Activated CD4-positive, alpha-beta memory T cell treated with anti-CD3 and anti-CD28 coated beads, Interleukin-2, amount 10 ng/mL, durations not matched to agents 7 days and 5 days (primary cell): ENCODE measurements at regions not wholly inside any gene's neighbourhood (a gene's known extent, or its start where the extent isn't known, plus 50 kb on each side); places are given as distances from the start of the nearest gene placed in this dataset.

Experiments
- CTCF ChIA-PET: fragments of 350-600 bp; sonication (Branson Sonifier 250); formaldehyde crosslinking; loops from one replicate; lab custom pipeline; 2021; ENCODE audit warnings: antibody characterized with exemption, inconsistent platforms; lab: Charles Lee
- POLR2A ChIA-PET: fragments of 350-600 bp; sonication (Branson Sonifier 250); formaldehyde crosslinking; loops from one replicate; lab custom pipeline; 2021; ENCODE audit warnings: antibody characterized with exemption; lab: Charles Lee
- DNase-seq: peaks from one replicate; pipeline ENCODE4 v3.0.0-alpha.2; 2020
- H3K27ac Mint-ChIP-seq: one replicate; pipeline ENCODE4 v1.8.0; 2021; ENCODE audit warnings: mild to moderate bottlenecking, mixed read lengths
- H3K27me3 Mint-ChIP-seq: one replicate; pipeline ENCODE4 v1.8.0; 2021; ENCODE audit warnings: mixed read lengths
- H3K36me3 Mint-ChIP-seq: one replicate; pipeline ENCODE4 v1.8.0; 2021; ENCODE audit warnings: low read depth, mixed read lengths
- H3K4me1 Mint-ChIP-seq: one replicate; pipeline ENCODE4 v1.8.0; 2021; ENCODE audit warnings: mixed read lengths
- H3K4me3 Mint-ChIP-seq: one replicate; pipeline ENCODE4 v1.8.0; 2021; ENCODE audit warnings: mild to moderate bottlenecking, mixed read lengths
- H3K9me3 Mint-ChIP-seq: one replicate; pipeline ENCODE4 v1.8.0; 2021; ENCODE audit warnings: mixed read lengths

- Mint-ChIP-seq H3K4me1 (no peaks in the 10 kb centered on the region), H3K36me3 (no peaks in the 10 kb centered on the region), H3K9me3 (no peaks in the 10 kb centered on the region), H3K4me3 (no peak overlapping the region), H3K27me3 (no peaks in the 10 kb centered on the region), H3K27ac (no peak overlapping the region)
- no peak for DNase-seq
- CTCF ChIA-PET = no interaction called here
- POLR2A ChIA-PET = no interaction called here
These were observed 149.6 kb upstream of the OTX2 start for GRCh38 chr14:56959869-56960268.

- CTCF ChIA-PET = no interaction called here
- H3K36me3 Mint-ChIP-seq = no peaks in the 10 kb centered on the region
- H3K4me1 Mint-ChIP-seq = no peaks in the 10 kb centered on the region
- POLR2A ChIA-PET = no interaction called here
- no peaks in the 10 kb centered on the region for H3K9me3 Mint-ChIP-seq
- H3K4me3 Mint-ChIP-seq = no peak overlapping the region
- H3K27me3 Mint-ChIP-seq = no peaks in the 10 kb centered on the region
- H3K27ac Mint-ChIP-seq = no peak overlapping the region
- DNase-seq = no peak
These were observed 148.8 kb upstream of the OTX2 start for GRCh38 chr14:56959121-56959520.

GRCh38 chr14:56956182-56956581, 145.9 kb upstream of the OTX2 start:
- Mint-ChIP-seq H3K27ac (no peak overlapping the region), H3K9me3 (no peaks in the 10 kb centered on the region), H3K27me3 (no peaks in the 10 kb centered on the region), H3K36me3 (no peaks in the 10 kb centered on the region), H3K4me1 (no peaks in the 10 kb centered on the region), H3K4me3 (no peak overlapping the region)
- ChIA-PET POLR2A (no interaction called here), CTCF (no interaction called here)
- DNase-seq = no peak

DNA sequence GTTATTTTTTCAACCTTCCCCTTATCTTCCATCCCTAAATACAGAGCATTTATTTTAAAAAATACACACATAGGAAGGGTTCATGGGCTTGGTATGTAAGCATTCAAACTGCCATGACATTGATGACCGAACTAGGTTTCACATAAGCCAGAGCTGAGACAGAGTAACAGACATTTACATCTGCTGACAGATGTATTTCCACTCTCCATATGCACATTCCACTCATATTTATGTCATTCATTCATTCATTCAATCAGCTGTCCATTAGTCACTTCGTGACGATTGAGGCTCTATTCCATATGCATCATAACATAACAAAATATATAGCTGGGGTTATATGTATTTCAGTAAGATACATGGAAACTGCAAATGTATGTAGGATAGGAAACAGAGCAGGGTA, 145.5 kb upstream of the OTX2 start:
- Mint-ChIP-seq H3K4me1 (no peaks in the 10 kb centered on the region), H3K4me3 (no peak overlapping the region), H3K27me3 (no peaks in the 10 kb centered on the region), H3K27ac (no peak overlapping the region), H3K9me3 (no peaks in the 10 kb centered on the region), H3K36me3 (no peaks in the 10 kb centered on the region)
- ChIA-PET CTCF (no interaction called here), POLR2A (no interaction called here)
- no peak for DNase-seq

GRCh38 chr14:56953884-56954283, 143.6 kb upstream of the OTX2 start:
- POLR2A ChIA-PET = no interaction called here
- no peak overlapping the region for H3K4me3 Mint-ChIP-seq
- no peak overlapping the region for H3K27ac Mint-ChIP-seq
- CTCF ChIA-PET = no interaction called here
- no peaks in the 10 kb centered on the region for H3K27me3 Mint-ChIP-seq
- no peaks in the 10 kb centered on the region for H3K4me1 Mint-ChIP-seq
- DNase-seq = no peak
- no peaks in the 10 kb centered on the region for H3K36me3 Mint-ChIP-seq
- no peaks in the 10 kb centered on the region for H3K9me3 Mint-ChIP-seq

DNA sequence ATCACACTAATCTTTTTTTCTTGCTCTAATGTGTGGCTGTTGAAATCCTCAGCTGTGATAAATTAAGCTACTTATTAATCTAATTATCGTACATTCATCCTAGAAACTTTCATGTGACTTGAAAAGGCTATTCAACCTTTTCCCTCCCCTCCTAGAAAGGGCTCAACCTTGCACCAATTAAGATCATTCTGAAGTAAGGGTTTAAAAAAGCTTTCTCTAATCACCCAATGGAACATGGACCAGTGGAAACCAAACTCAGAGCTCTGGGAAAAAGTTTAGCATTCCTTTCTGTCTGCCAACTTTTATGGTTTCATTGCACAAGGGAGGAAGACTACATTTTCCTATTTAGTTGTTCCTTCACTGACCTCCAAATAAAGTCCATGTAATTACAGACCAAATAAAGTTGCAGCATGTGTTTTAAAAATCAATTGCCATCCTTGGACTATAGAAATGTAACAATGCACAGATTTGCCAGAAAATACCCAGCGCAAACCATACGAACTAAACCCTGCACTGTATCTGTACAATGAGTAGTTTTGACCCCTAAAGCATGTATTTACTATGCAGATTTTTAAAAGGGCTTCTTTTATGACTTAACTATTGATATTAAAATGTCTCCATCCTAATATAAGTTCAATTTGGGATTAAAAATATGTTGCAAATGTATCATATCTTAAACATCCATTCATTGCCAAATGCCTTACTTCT, 142.6 kb upstream of the OTX2 start:
- Mint-ChIP-seq H3K27me3 (no peaks in the 10 kb centered on the region), H3K4me1 (no peaks in the 10 kb centered on the region), H3K9me3 (no peaks in the 10 kb centered on the region), H3K4me3 (no peak overlapping the region), H3K36me3 (no peaks in the 10 kb centered on the region), H3K27ac (no peak overlapping the region)
- CTCF ChIA-PET = no interaction called here
- POLR2A ChIA-PET = no interaction called here
- DNase-seq = no peak

GRCh38 chr14:56949828-56950227, 139.5 kb upstream of the OTX2 start:
- ChIA-PET POLR2A (no interaction called here), CTCF (no interaction called here)
- no peak for DNase-seq
- Mint-ChIP-seq H3K27ac (no peak overlapping the region), H3K4me1 (no peaks in the 10 kb centered on the region), H3K9me3 (no peaks in the 10 kb centered on the region), H3K36me3 (no peaks in the 10 kb centered on the region), H3K27me3 (no peaks in the 10 kb centered on the region), H3K4me3 (no peak overlapping the region)

- Mint-ChIP-seq H3K27me3 (no peaks in the 10 kb centered on the region), H3K4me3 (no peak overlapping the region), H3K9me3 (no peaks in the 10 kb centered on the region), H3K27ac (no peak overlapping the region), H3K36me3 (no peaks in the 10 kb centered on the region), H3K4me1 (no peaks in the 10 kb centered on the region)
- POLR2A ChIA-PET = no interaction called here
- CTCF ChIA-PET = no interaction called here
- DNase-seq = no peak
These were observed 135.0 kb upstream of the OTX2 start for GRCh38 chr14:56945291-56945690.

GRCh38 chr14:56944397-56944796, 134.1 kb upstream of the OTX2 start:
- Mint-ChIP-seq H3K4me3 (no peak overlapping the region), H3K4me1 (no peaks in the 10 kb centered on the region), H3K36me3 (no peaks in the 10 kb centered on the region), H3K9me3 (no peaks in the 10 kb centered on the region), H3K27ac (no peak overlapping the region), H3K27me3 (no peaks in the 10 kb centered on the region)
- ChIA-PET POLR2A (no interaction called here), CTCF (no interaction called here)
- DNase-seq = no peak

GRCh38 chr14:56933446-56933845, 123.2 kb upstream of the OTX2 start:
- ChIA-PET POLR2A (no interaction called here), CTCF (no interaction called here)
- Mint-ChIP-seq H3K9me3 (no peaks in the 10 kb centered on the region), H3K27me3 (no peaks in the 10 kb centered on the region), H3K4me1 (no peaks in the 10 kb centered on the region), H3K4me3 (no peak overlapping the region), H3K36me3 (no peaks in the 10 kb centered on the region), H3K27ac (no peak overlapping the region)
- DNase-seq = no peak

GRCh38 chr14:56918849-56919574, 108.7 kb upstream of the OTX2 start:
- CTCF ChIA-PET = no interaction called here
- H3K4me1 Mint-ChIP-seq = no peaks in the 10 kb centered on the region
- no peaks in the 10 kb centered on the region for H3K27me3 Mint-ChIP-seq
- POLR2A ChIA-PET = no interaction called here
- no peak for DNase-seq
- no peak overlapping the region for H3K4me3 Mint-ChIP-seq
- H3K9me3 Mint-ChIP-seq = no peaks in the 10 kb centered on the region
- no peaks in the 10 kb centered on the region for H3K36me3 Mint-ChIP-seq
- H3K27ac Mint-ChIP-seq = no peak overlapping the region

DNA sequence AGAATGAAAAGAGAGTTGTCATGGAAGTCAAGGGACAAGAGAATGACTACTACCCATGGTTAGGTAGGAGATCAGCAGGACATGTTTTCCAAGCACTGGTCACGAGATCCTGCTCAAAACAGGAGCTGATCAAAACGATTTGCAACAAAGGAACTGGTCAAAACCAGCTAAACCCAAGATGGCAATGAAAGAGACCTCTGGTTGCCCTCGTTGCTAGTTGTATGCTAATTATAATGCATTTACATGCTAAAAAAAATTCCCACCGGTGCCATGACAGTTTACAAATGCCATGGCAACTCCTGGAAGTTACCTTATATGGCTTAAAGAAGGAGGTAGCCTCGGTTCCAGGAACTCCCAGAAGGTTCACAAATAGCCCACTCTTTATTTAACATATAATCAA, 95.0 kb upstream of the OTX2 start:
- Mint-ChIP-seq H3K4me1 (no peaks in the 10 kb centered on the region), H3K4me3 (no peak overlapping the region), H3K36me3 (no peaks in the 10 kb centered on the region), H3K27me3 (peaks cover 10% of the 10 kb centered on the region), H3K27ac (no peak overlapping the region), H3K9me3 (no peaks in the 10 kb centered on the region)
- CTCF ChIA-PET = no interaction called here
- DNase-seq = no peak
- POLR2A ChIA-PET = no interaction called here

DNA sequence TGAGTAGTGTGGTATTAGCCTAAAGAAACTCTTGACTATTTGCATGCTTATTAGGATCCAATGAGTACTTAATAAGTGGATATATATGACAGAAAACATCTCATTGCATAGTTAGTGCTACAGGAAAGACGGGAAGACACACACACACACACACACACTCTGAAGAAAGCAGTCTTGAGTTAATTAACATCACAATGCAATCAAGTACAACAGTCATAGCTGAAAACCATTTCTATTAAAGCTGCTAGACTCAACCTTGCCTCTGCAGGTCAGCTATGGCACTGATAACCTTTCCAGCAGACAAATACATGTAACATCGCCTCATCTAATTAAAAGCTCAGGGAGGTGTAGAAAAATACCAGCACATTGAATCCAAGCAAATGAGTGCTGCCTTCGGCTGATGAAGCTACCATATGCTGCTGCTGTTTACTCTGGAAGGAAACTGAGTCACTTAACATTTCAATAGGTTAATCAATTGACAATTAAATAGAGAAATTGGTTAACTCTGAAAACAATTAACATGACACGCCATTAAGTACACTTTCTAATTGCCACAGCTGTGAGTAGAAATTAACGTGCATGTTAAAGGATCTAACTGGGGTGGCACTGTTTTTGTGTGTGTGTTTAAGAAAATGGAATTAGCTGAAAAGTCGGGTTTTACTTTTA, 93.2 kb upstream of the OTX2 start:
- CTCF ChIA-PET = no interaction called here
- H3K27ac Mint-ChIP-seq = no peak overlapping the region
- H3K36me3 Mint-ChIP-seq = no peaks in the 10 kb centered on the region
- no peak for DNase-seq
- H3K27me3 Mint-ChIP-seq = peaks cover 10% of the 10 kb centered on the region
- no peaks in the 10 kb centered on the region for H3K4me1 Mint-ChIP-seq
- POLR2A ChIA-PET = no interaction called here
- H3K4me3 Mint-ChIP-seq = no peak overlapping the region
- no peaks in the 10 kb centered on the region for H3K9me3 Mint-ChIP-seq
